ENCODE measurements at regions not wholly inside any gene's neighbourhood (a gene's known extent, or its start where the extent isn't known, plus 50 kb on each side); places are given as distances from the start of the nearest gene placed in this dataset.
"Not testable (repeated sequence)": the region's sequence is repeated elsewhere in the genome, so short reads cannot be mapped to it uniquely, and the experiment has no call there.

- not testable (repeated sequence) for DNase-seq
Measured at GRCh38 chr1:234785471-234785919, 175.5 kb upstream of the IRF2BP2 start.

- DNase-seq = not testable (repeated sequence)
Measured at GRCh38 chr1:234784108-234784507, 174.1 kb upstream of the IRF2BP2 start.

DNA sequence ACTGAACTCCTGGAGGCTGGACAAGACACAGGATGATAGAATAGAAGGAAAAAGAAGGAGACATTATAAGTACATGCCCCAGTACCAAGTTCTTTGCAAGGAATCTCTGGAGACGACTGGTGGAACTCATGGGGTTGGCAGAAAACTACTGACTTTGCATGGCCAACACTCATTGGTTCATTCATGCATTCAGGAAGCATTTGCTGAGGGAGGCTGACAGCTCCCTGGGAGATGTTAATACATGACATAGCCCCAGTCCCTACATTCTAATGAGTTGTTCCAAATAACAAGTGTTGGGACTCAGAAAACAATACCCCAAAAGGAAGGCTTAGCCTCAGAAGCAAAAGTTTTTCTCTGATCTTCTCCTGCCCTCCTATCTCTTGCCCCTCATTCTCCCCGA lies 172.8 kb upstream of the IRF2BP2 start:
- DNase-seq = no peak

DNA sequence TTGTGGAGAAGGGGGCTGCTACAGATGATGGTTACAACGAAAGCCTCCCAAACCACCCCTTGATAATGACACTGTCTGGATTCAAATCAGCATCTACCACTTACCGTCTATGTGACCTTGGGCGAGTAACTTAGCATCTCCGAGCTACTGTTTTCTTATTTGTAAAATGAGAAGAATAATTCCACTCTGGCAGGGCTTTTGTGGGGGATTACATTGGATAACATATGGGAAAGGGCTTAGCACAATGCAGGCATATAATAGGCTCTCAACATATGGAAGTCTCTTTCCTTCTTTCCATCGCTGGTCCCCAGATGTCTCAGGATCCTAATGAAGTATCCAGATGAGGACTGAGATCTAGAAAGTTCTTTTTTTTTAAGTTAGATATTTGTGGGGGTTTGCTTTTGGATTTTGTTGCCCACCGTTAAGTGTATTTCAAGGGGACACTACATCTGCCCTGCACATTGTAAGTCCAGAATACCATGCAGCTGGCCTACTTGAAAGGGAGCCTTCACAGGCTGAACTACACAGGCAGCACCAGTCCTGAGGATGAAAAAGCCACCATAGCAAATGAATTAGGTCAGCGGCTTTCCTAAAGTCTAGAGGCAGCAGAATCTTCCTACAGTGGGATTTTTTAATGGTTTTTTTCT lies 172.2 kb upstream of the IRF2BP2 start:
- DNase-seq = peak; percentile 79

- peak; percentile 48 for DNase-seq
Measured at GRCh38 chr1:234781241-234782065, 171.5 kb upstream of the IRF2BP2 start.

DNA sequence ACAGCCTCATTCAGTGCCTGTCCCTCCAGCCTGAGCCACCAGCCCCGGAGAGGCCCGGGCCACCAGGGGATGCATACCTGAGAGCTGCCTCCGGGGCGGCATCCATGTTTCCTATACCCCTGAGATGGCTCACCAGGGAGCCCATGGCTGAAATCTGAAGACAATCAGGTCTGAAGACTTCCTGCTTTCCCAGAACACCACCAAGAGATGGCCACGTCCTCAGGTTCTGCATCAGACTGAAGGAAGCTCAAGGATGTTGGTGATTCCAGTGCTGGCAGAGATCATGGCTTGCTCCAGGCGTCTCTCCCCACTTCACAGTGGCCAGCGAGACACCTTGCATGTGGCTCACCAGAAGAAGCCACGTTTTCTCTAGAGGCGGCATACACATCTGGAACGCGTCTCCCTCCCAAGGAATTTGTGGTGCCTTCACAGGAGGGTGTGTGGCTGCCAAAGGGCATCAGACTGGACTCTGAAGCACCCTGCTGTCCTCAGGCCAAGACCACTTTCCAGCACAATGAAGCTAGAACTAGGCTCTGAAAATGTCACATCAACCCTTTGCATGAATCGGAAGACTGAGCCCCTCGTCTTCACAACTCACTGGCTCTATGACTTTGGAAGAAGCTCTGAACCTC lies 170.7 kb upstream of the IRF2BP2 start:
- no peak for DNase-seq

- DNase-seq = no peak
Measured at GRCh38 chr1:234780112-234780511, 170.1 kb upstream of the IRF2BP2 start.

- not testable (repeated sequence) for DNase-seq
Measured at GRCh38 chr1:234779600-234779999, 169.6 kb upstream of the IRF2BP2 start.

GRCh38 chr1:234779160-234779538 lies 169.2 kb upstream of the IRF2BP2 start:
- no peak for DNase-seq

DNA sequence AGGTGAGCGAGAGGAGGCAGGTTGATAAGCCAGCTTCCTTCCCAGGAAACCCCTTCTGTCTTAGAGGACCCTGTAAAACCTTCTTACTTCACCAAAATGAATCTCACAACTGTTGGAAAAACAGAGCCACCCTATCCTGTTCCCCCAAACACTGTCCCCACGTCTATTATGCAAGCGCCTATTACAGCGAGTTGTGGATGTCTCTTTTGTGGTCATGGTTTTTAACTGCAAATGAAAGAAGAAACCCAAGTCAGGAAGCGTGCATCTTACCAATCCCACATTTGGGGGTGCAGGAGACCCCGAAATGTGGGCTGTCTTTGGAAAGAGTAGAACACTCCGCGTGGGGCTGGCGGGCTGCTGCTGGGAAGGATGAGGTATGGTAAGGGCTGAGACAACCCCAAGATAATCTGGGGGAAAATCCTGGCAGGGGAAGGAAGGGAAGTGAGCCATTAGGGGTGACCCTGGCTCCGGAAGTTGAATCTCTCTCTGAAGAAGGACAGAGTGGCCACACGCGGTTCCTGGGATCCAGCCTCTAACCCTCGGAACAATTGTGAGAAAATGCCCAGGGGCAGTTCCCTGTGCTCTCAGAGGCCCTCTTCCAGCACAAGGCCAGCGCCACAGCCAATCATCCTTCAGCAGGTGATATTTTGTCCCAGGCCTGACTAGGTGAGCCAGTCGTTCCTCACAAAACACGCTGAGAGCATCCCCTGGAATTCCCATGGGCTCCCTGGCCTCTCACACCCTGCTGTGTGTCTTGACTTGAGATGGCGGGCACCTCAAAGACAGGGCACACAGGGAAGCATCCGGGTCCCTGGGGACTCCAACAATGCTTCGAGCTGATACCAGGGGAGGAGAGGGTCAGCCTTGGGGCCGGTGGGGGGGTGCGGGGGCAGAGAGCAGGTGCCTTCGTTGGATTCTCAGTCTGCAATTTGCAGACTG lies 168.5 kb upstream of the IRF2BP2 start:
- no peak for DNase-seq

DNA sequence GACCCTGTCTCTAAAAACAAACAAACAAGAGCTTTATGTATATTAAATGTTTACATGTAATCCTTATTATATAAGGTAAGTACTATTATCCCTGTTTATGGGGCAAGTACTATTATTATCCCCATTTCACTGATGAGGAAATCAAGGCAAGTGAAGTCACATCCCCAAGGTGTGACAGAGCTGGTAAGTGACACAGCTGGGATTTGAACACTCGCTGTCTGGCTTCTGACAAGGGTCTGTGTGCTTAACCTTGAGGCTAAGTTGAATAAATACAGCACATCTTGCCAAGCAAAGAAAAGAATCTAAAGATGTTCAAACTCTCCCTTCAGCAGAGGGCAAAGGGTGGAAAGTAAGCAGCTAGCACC lies 167.9 kb upstream of the IRF2BP2 start:
- no peak for DNase-seq

GRCh38 chr1:234776876-234777855 lies 167.2 kb upstream of the IRF2BP2 start:
- DNase-seq = no peak

DNA sequence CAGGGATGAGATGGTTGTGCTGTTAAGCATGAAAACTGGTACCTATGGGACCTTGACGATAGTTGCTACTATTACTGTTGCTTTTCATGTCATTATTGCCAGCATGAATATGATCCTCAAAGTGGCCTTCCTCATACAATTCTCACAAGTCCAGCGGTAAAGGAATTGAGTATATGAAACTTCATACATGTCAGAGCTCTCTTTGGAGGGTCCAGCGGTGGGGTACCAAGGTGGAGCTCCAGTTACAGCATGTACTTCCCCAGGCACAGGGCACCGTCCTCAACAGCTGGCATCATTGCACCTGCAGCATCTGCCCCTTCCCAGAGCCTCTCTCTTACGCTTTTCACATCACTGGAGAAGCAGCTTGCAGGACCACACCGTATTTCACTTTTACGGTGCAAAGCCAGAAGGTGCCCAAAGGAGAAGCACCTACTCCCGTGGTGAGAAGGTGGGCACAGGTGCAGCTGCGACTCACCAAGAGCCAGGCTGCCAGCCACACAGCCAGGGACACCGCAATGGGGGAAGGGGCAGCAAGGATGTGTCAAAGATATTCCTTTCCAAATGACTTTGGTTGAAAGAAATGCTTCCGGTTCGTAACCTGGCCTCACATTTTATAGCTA lies 166.4 kb upstream of the IRF2BP2 start:
- no peak for DNase-seq

- DNase-seq = no peak
Measured at GRCh38 chr1:234775477-234776246, 165.7 kb upstream of the IRF2BP2 start.

- DNase-seq = no peak
Measured at GRCh38 chr1:234774971-234775370, 165.0 kb upstream of the IRF2BP2 start.

DNA sequence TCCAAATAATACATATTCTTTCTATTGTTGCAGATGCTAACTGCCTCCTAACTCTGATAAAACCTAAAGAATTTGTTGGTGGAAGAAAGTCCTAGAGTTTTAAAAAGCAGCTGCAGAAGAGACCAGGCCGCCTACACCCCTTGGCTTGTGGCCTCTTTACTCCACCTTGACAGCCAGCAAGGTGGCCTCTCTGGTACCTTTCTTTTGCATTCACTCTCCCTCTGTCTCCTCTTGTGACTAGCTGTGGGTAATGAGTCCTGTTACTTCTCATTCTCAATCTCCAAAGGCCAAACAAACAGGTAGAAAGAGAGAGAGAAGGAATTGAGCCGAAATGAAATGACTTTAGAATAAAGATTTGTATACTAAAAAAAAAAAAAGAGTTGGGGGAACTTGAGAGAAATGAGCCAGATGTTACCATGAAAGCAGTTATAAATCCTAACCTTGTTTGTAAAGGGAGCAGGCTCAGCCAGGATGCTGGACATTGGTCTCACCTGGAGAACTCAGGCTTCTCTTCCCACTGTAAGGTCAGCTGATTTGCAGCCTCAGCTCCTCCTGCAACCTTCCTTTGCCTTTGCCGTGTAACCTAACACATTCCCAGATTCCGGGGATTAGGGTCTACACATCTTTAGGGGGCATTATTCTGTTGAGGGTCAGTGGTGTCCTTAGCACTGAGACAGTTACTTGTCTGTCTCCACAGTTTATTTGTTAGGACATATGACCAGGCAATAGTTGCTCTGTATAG lies 164.1 kb upstream of the IRF2BP2 start:
- no peak for DNase-seq

GRCh38 chr1:234772345-234773147 lies 162.6 kb upstream of the IRF2BP2 start:
- DNase-seq = no peak

DNA sequence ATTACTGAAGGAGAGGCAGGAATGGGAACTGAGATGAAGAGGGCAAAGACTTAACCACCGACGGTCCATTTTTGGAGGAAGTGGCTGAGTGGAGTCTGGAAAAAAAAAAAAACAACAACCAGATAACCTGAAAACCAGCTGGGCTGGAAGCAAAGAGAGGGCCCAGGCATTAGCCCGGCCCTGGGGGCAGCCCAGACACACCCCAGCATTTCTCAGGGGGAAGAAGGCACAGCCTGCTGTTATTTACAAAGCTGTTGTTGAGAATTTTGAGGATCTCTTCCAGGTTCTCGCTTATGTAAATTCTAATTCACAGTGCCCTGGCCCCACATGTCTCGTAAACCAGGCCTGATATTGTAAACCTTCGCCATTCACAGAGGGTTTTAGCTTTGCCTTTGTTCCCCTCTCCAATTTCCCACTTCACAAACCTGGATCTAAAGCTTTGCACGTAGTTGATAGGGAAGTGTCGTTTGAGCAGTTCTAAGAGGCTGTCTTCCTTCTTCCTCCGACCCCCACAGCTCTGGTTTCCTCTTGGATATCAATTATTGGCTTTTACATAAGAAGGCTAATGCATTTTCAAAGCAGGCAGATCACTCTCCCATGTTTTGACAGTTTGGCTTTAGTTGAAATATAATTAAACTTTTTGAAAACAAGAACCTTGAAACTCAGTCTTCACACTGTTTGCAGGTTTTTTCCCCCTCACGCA lies 161.8 kb upstream of the IRF2BP2 start:
- DNase-seq = no peak

Measured in hindlimb muscle (tissue), 1 donor.